ENCODE measurements at regions not wholly inside any gene's neighbourhood (a gene's known extent, or its start where the extent isn't known, plus 50 kb on each side); places are given as distances from the start of the nearest gene placed in this dataset.
"Not testable (repeated sequence)": the region's sequence is repeated elsewhere in the genome, so short reads cannot be mapped to it uniquely, and the experiment has no call there.

DNA sequence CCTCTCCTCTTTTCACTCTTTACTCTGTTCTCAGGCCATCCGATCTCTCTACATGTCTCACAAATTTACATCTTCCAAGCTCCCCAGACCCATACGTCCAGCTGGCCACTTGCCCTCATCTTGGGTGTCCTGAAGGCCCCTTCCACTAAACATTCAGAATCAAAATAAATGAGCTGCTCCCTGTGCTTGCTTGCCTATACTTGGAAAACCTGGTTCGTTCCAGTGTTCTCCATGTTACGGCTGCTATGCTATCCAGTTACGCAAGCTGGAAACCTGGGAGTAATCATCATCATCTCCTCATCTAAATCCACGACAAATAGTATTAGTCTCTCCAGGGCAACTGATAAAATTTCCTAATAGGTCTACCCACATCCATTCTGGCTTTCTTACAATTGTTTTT is 165.0 kb upstream of the FBXL17 start:
- Mint-ChIP-seq H3K4me3 (no peak overlapping the region), H3K4me1 (no peaks in the 10 kb centered on the region), H3K27me3 (peaks cover 3% of the 10 kb centered on the region), H3K9me3 (no peaks in the 10 kb centered on the region), H3K27ac (no peak overlapping the region), H3K36me3 (ENCODE audit: low read depth) (no peaks in the 10 kb centered on the region)
- no peak for ATAC-seq (replicated peaks)

DNA sequence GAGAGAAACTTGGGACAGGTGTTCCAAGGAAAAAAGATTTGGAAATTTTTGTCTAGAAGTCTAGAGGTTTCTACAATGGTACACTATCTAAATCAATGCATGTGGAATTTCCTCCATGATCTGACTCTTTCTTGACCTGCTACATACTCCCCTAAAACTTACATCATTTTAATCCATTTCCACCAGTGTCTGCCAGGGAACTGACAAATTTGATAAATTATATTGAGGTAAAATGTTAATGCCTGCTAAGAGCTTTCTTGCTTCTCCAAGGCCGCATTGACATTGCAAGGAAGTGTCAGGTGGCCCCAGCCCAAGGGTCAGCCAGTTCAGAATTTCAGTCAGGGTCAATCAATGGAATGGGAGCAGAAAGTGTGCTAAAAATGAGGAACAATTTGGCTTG is 163.4 kb upstream of the FBXL17 start:
- ATAC-seq (replicated peaks): no peak
- Mint-ChIP-seq H3K27me3 (peaks cover 3% of the 10 kb centered on the region), H3K4me3 (no peak overlapping the region), H3K9me3 (no peaks in the 10 kb centered on the region), H3K36me3 (ENCODE audit: low read depth) (no peaks in the 10 kb centered on the region), H3K4me1 (no peaks in the 10 kb centered on the region), H3K27ac (no peak overlapping the region)

DNA sequence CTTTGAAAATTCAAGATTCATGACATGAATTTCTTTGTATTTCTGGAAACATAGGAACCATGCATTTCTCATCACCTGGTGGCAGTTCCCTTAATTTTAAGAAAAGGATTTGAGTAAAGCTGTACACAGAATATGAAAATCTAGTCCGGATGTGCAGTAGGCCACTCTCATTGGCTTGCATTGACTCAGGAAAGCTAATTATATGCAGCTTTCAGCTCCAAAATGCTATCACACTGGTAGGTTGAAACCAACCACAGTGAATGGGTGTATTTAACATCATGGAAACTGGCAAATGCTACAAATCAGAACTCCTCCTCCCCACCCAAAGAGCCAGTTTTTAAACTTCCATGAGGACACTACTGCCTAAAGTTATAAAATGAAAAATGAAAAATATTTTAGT is 161.6 kb upstream of the FBXL17 start:
- H3K27me3 Mint-ChIP-seq: peaks cover 12% of the 10 kb centered on the region
- H3K9me3 Mint-ChIP-seq: no peaks in the 10 kb centered on the region
- no peaks in the 10 kb centered on the region for H3K36me3 Mint-ChIP-seq (ENCODE audit: low read depth)
- no peak overlapping the region for H3K27ac Mint-ChIP-seq
- no peak for ATAC-seq (replicated peaks)
- H3K4me3 Mint-ChIP-seq: no peak overlapping the region
- no peaks in the 10 kb centered on the region for H3K4me1 Mint-ChIP-seq

DNA sequence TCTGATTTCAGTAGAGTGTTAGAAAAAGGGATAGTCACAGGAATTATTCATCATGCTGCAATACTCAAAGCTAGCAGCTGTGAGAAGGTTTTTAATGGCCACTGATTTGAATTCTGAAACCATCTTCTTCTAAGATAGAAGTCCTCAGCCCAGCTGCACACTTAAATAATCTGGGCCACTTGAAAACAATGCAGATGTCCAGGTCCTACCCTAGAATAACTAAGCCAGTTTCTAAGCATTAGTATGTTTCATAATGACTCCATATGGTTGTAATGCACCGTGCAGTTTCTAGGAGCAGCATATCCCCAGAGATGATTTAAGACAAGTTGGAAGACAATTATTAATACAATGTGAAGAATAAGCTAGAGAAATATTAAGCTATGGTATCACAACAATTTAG is 159.9 kb upstream of the FBXL17 start:
- H3K4me3 Mint-ChIP-seq: no peak overlapping the region
- H3K36me3 Mint-ChIP-seq (ENCODE audit: low read depth): no peaks in the 10 kb centered on the region
- no peak for ATAC-seq (replicated peaks)
- H3K9me3 Mint-ChIP-seq: no peaks in the 10 kb centered on the region
- H3K4me1 Mint-ChIP-seq: no peaks in the 10 kb centered on the region
- peaks cover 14% of the 10 kb centered on the region for H3K27me3 Mint-ChIP-seq
- no peak overlapping the region for H3K27ac Mint-ChIP-seq

DNA sequence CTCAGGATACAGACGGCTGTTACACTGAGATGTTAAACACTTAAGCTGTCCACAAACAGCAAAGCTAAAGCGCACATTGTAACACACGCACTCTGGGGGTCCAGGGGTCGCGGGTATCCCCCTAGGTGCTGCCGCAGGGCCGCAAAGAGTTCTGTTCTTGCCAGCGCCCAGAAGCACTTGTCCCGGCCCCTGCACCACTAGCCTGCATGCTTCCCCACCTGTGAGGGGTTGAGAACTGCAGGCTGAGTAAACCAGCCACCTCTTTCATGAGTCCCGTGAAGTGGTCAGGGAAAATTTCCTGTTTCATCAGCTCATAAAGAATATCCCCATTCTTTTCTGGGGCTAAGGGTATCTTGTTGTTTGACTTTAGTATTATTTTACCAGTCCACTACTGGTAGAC is 154.4 kb upstream of the FBXL17 start:
- Mint-ChIP-seq H3K27me3 (peaks cover 11% of the 10 kb centered on the region), H3K36me3 (ENCODE audit: low read depth) (no peaks in the 10 kb centered on the region), H3K9me3 (no peaks in the 10 kb centered on the region), H3K4me1 (no peaks in the 10 kb centered on the region), H3K4me3 (no peak overlapping the region), H3K27ac (no peak overlapping the region)
- ATAC-seq (replicated peaks): no peak

DNA sequence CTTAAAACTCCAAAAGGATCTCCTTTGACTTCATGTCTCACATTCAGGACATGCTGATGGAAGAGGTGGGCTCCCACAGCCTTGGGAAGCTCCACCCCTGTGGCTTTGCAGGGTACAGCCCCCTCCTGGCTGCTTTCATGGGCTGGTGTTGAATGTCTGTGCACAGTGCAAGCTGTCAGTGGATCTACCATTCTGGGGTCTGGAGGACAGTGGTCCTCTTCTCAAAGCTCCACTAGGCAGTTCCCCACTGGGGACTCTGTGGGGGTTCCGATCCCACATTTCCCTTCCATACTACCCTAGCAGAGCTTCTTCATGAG is 150.2 kb upstream of the FBXL17 start:
- not testable (repeated sequence) for H3K4me1 Mint-ChIP-seq; H3K9me3 Mint-ChIP-seq; H3K36me3 Mint-ChIP-seq (ENCODE audit: low read depth); H3K4me3 Mint-ChIP-seq; ATAC-seq (replicated peaks); H3K27me3 Mint-ChIP-seq; H3K27ac Mint-ChIP-seq

DNA sequence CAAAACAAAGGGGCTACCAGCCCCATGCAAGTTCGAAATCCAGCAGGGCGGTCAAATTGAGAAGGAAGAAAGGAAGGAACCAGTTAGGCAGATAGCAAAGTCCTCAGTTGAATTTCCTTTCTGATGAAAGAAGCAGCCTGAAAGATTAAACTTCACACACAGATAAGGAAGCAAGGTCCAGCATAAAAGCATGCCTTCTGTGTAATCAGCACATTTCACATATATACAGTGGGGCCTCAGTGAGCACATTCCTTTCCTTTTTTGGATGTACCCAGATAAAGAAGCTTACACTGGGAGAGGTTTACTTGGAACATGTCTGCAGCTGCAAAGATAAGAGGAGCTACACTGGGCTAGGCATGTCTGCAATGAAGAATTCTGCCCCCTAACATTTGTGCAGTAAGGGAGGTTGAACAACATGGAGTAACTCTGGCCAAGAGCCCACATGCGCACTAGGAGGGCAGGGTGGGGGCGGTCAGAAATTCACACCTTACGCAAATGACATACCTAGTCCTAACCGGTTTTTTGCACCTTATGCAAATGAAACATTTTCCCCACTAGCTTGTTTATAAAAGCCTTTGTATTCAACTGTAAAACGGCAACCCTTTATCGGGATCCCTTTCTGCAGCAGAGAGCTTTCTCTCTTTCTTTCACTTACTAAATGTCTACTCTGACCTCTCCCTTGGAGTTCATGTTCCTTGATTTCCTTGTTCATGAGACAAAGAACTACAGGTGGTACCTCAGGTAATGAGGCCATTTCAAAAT is 149.7 kb upstream of the FBXL17 start:
- Mint-ChIP-seq H3K4me1 (no peaks in the 10 kb centered on the region), H3K36me3 (ENCODE audit: low read depth) (no peaks in the 10 kb centered on the region), H3K9me3 (peaks cover 4% of the 10 kb centered on the region), H3K27me3 (peaks cover 10% of the 10 kb centered on the region), H3K4me3 (no peak overlapping the region), H3K27ac (no peak overlapping the region)
- no peak for ATAC-seq (replicated peaks)

DNA sequence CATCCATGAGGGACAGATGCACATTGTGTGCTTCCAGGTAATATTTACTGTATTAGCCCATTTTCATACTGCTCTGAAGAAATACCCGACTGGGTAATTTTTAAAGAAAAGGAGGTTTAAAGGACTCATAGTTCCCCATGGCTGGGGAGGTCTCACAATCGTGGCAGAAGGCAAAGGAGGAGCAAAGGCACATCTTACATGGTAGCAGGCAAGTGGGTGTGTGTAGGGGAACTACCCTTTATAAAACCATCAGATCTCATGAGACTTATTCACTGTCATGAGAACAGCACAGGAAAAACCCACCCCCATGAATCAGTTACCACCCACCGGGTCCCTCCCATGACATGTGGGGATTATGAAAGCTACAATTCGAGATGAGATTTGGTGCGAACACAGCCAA is 148.8 kb upstream of the FBXL17 start:
- no peak overlapping the region for H3K27ac Mint-ChIP-seq
- no peak for ATAC-seq (replicated peaks)
- H3K4me3 Mint-ChIP-seq: no peak overlapping the region
- no peaks in the 10 kb centered on the region for H3K4me1 Mint-ChIP-seq
- H3K36me3 Mint-ChIP-seq (ENCODE audit: low read depth): no peaks in the 10 kb centered on the region
- peaks cover 8% of the 10 kb centered on the region for H3K9me3 Mint-ChIP-seq
- peaks cover 10% of the 10 kb centered on the region for H3K27me3 Mint-ChIP-seq

DNA sequence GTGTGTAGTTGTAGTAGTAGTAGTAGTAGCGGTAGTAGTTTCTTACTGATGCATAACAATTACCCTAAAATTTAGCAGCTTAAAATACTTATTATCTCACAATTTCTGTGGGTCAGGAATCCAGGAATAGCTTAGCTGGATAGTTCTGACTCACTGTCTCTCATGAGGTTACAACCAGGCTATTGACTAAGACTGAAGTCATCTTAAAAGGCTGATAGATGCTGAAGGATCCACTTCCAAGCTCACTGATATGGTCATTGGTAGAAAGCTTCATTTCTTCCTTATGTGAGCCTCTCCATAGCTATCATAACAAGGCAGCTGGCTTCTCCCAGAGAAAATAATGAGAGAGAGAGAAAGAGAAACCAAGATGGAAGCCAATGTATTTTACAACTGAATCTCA is 147.5 kb upstream of the FBXL17 start:
- Mint-ChIP-seq H3K36me3 (ENCODE audit: low read depth) (no peaks in the 10 kb centered on the region), H3K4me3 (no peak overlapping the region), H3K9me3 (peaks cover 8% of the 10 kb centered on the region), H3K27ac (no peak overlapping the region), H3K27me3 (peaks cover 10% of the 10 kb centered on the region), H3K4me1 (no peaks in the 10 kb centered on the region)
- no peak for ATAC-seq (replicated peaks)

DNA sequence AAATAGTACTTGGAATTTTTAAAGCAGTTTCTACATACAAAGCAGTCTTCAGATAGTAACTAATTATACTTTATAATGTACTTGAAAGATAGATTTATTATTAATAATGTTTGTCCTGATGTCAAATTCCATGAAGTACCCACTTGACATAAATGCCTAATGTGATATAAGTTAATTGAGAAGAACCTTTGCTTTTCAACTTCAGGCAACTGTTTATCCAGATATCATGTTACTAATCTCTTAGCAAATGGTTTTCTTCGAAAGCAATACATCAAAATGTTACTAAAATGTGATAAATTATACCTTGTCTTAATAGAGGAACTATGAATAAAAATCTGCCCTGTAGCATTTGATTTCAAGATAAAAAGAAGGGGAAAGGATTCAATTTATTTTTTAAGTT is 146.8 kb upstream of the FBXL17 start:
- Mint-ChIP-seq H3K27me3 (peaks cover 10% of the 10 kb centered on the region), H3K9me3 (peaks cover 8% of the 10 kb centered on the region)

DNA sequence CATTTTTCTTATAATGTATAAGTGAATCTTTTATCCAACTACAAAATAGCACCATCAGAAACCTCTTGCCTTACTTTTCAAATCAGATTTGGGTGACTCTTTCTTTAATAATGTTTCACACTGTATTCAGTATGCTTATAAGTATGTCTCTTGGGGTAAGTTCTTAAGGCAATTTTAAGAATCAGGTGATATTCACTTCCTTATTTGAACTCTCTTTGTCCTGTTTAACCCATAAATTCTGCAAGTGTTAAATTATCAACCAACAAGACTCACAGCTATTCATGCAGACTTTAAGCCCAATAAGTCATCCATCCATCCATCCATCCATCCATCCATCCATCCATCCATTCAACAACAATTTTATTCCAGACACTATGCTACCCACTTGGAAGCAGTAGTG is 142.7 kb upstream of the FBXL17 start:
- peaks cover 8% of the 10 kb centered on the region for H3K9me3 Mint-ChIP-seq
- H3K27me3 Mint-ChIP-seq: peaks cover 6% of the 10 kb centered on the region
- no peak for ATAC-seq (replicated peaks)
- no peaks in the 10 kb centered on the region for H3K36me3 Mint-ChIP-seq (ENCODE audit: low read depth)
- H3K27ac Mint-ChIP-seq: no peak overlapping the region
- H3K4me1 Mint-ChIP-seq: no peaks in the 10 kb centered on the region
- H3K4me3 Mint-ChIP-seq: no peak overlapping the region

More for the DNA sequence above, 146.8 kb upstream of the FBXL17 start:
- H3K36me3 Mint-ChIP-seq (ENCODE audit: low read depth): no peaks in the 10 kb centered on the region
- no peak for ATAC-seq (replicated peaks)
- H3K4me3 Mint-ChIP-seq: no peak overlapping the region
- H3K4me1 Mint-ChIP-seq: no peaks in the 10 kb centered on the region
- no peak overlapping the region for H3K27ac Mint-ChIP-seq

DNA sequence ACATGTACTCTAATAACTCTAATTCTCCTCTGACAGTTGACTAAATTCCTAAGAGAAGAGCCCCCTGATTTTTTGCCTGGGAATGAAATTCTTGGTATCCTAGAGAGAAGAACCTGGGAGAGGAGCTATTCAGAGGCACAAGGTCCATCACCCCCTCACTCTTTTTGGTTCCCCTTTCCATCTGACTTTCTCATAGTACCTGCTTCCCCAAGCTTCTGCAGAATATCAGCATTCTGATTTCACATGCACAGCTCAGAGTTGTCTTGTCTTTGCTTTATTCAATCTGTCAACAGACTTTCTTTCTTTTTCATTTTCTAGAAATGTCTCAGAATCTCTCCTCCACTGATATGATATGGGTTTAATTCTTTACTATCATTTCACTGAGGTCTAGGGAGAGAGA is 141.5 kb upstream of the FBXL17 start:
- Mint-ChIP-seq H3K36me3 (ENCODE audit: low read depth) (no peaks in the 10 kb centered on the region), H3K4me1 (no peaks in the 10 kb centered on the region), H3K4me3 (no peak overlapping the region), H3K9me3 (peaks cover 8% of the 10 kb centered on the region), H3K27ac (no peak overlapping the region), H3K27me3 (peaks cover 9% of the 10 kb centered on the region)
- ATAC-seq (replicated peaks): no peak

DNA sequence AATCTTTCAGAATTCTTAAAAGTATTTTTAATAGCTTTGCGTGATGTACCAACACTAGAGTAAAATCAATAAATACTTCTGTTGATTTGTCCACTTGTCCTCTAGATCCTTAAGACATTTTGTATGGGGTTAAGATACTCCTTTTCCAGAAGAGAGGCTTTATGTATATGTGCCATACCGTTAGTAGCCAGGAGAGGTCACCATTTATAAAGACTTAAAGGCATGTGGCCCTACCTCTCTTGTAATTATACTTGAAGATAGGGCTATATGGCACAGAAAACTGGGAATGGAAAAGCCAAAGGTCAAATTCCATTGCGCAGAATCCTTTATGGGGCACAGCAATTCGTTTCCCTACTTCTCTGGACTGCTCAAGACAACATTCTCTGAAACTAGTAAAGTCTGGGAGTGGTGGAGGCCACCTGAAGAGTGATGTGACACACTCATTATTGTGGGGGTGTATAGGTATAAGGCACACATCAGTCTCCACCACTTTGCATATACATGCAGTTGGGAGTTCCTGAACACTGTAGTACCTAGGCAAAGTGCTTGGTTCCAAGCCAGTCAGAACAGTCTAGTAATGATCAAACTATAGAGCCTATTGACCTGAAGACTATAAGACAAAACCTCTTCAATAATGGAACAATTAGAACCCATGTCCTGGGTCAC is 140.1 kb upstream of the FBXL17 start:
- no peaks in the 10 kb centered on the region for H3K4me1 Mint-ChIP-seq
- no peak overlapping the region for H3K4me3 Mint-ChIP-seq
- no peak overlapping the region for H3K27ac Mint-ChIP-seq
- H3K9me3 Mint-ChIP-seq: peaks cover 5% of the 10 kb centered on the region
- H3K27me3 Mint-ChIP-seq: peaks cover 6% of the 10 kb centered on the region
- H3K36me3 Mint-ChIP-seq (ENCODE audit: low read depth): no peaks in the 10 kb centered on the region
- no peak for ATAC-seq (replicated peaks)

DNA sequence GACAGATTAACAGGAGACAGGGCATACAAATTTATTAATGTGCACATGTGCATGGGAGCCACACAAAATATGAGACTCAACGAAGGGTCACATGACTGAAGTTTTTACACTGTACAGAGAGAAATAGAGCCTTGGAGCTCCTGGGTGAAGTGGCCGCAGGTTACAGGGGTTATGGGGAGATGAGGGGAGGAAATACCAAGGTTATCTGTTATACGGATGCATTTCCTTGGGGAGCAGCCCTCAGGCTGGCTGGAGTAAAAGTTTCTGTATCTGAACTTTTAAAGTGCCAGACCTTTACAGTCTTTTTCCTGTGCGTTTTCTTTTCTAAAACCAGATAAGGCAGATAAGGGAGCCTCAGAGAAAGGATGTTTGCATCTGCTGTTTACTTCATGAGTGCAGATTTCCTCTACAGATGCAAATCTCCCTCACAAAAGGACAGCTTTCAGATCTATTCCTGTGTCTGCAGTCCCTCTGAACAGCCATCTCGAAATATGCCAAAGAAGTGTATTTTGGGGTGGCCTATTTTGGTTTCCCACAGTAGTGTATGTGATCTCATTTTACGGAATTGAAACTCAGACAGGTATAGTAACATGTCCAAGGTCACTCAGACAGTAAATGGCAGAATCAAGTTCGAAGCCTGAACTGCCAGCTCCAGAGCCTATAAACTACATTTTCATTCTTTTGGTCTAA is 139.3 kb upstream of the FBXL17 start:
- no peak for ATAC-seq (replicated peaks)
- Mint-ChIP-seq H3K4me3 (no peak overlapping the region), H3K4me1 (no peaks in the 10 kb centered on the region)

DNA sequence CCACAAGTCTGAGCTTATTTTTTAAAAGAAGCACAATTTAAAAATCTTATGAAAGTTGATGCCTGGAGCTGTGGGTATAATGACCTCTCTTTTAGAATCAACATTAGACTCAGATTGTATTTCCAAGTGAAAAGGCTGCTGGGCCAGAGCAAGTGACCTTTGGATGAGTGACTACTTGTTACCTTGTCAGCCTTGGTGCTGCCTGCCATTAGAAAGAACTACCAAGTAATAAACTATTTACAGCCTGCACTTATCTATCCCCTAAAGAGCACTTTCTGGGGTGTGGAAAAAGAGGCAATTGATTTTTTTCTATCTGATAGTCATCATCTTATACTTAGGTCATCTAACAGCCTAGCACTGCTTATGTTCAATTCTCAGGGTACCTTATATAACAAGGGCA is 134.9 kb upstream of the FBXL17 start:
- H3K36me3 Mint-ChIP-seq (ENCODE audit: low read depth): no peaks in the 10 kb centered on the region
- H3K4me1 Mint-ChIP-seq: no peaks in the 10 kb centered on the region
- no peak overlapping the region for H3K27ac Mint-ChIP-seq
- no peaks in the 10 kb centered on the region for H3K9me3 Mint-ChIP-seq
- no peak for ATAC-seq (replicated peaks)
- H3K27me3 Mint-ChIP-seq: peaks cover 13% of the 10 kb centered on the region
- no peak overlapping the region for H3K4me3 Mint-ChIP-seq

More for the DNA sequence above, 139.3 kb upstream of the FBXL17 start:
- no peaks in the 10 kb centered on the region for H3K36me3 Mint-ChIP-seq (ENCODE audit: low read depth)
- peaks cover 6% of the 10 kb centered on the region for H3K27me3 Mint-ChIP-seq
- no peaks in the 10 kb centered on the region for H3K9me3 Mint-ChIP-seq
- no peak overlapping the region for H3K27ac Mint-ChIP-seq

Measured in activated T-helper 17 cell treated with anti-CD3 and anti-CD28 coated beads, Interleukin-2, amount 50 U/mL, for 72 hours (primary cell).